Esophagus muscularis mucosa (tissue), 4 donors: ENCODE measurements at regions not wholly inside any gene's neighbourhood (a gene's known extent, or its start where the extent isn't known, plus 50 kb on each side); places are given as distances from the start of the nearest gene placed in this dataset.
A peak's percentile ranks its signal among the peaks of the same experiment; 100 is the strongest.

Source experiments
- DNase-seq: peaks from one replicate; pipeline ENCODE4 v3.0.0-alpha.2; 2017; ENCODE audit errors: extremely low spot score
- H3K27ac ChIP-seq, 4 donors: fragments of 200-600 bp; sonication (generic); replicated peaks in 1 of 4; 1 replicate in 3 of 4; 2 replicates in 1 of 4; pipeline ENCODE4 v1.5.1; 2016 to 2019; ENCODE audit warnings: mild to moderate bottlenecking in 1 of 4
- H3K27me3 ChIP-seq, 4 donors: fragments of 200-600 bp; sonication (generic); one replicate each; pipeline versions ENCODE4 v1.5.1 to v1.6.0; 2016 to 2019
- H3K36me3 ChIP-seq, 4 donors: fragments of 200-600 bp; sonication (generic); one replicate each; pipeline ENCODE4 v1.5.1; 2016 to 2019
- H3K4me1 ChIP-seq, 4 donors: fragments of 200-600 bp; sonication (generic); one replicate each; pipeline ENCODE4 v1.5.1; 2016 to 2019
- H3K4me3 ChIP-seq, 4 donors: fragments of 200-600 bp; sonication (generic); 1 replicate in 2 of 4; 2 replicates in 2 of 4; pipeline ENCODE4 v1.5.1; 2016 to 2019; ENCODE audit warnings: mild to moderate bottlenecking in 4 of 4, moderate library complexity in 1 of 4
- H3K9me3 ChIP-seq, 4 donors: fragments of 200-600 bp; sonication (generic); 1 replicate in 3 of 4; 2 replicates in 1 of 4; pipeline ENCODE4 v1.5.1; 2016 to 2019
- CTCF ChIP-seq, 3 experiments: fragments of 200-600 bp in 2 of 3; fragments of 450-650 bp in 1 of 3; sonication (generic) in 2 of 3; IDR thresholded peaks; one replicate each; pipeline ENCODE4 v1.5.1; 2017 to 2019; ENCODE audit warnings: antibody characterized with exemption in 3 of 3, mild to moderate bottlenecking in 2 of 3, moderate library complexity in 1 of 3
- EP300 ChIP-seq: sonication (generic); formaldehyde crosslinking; IDR thresholded peaks from one replicate; pipeline ENCODE4 v1.6.1; 2017; ENCODE audit warnings: antibody characterized with exemption
- POLR2A ChIP-seq: fragments of 450-650 bp; IDR thresholded peaks from one replicate; pipeline ENCODE4 v1.6.1; 2017; ENCODE audit warnings: antibody characterized with exemption, moderate library complexity, mild to moderate bottlenecking, low read depth
- POLR2AphosphoS5 ChIP-seq, 2 donors: sonication (generic); formaldehyde crosslinking; IDR thresholded peaks; one replicate each; pipeline ENCODE4 v1.6.1; 2017; ENCODE audit warnings: antibody characterized with exemption in 2 of 2
- WGBS: methylation state at CpG from one replicate; pipeline ENCODE4 v1.1.5; 2018; 5-methylcytosine and 5-hydroxymethylcytosine counted together
- intact Hi-C: fragments of 100-400 bp; cut with DNase I; formaldehyde crosslinking; loops from one replicate; pipeline ENCODE4 v1.15.1; 2023

- DNase-seq = peak; percentile 31
- intact Hi-C loops = loop anchor here (2.0 to 5.0 kb wide), 2 partner anchors 64 to 259 kb away; no protein-coding TSS in a partner anchor
- TF ChIP-seq EP300 = no peak
- no peaks in the 10 kb centered on the region for H3K36me3 ChIP-seq
- H3K4me1 ChIP-seq = no peaks in the 10 kb centered on the region
- no peak overlapping the region for H3K27ac ChIP-seq
- H3K27me3 ChIP-seq = no peaks in the 10 kb centered on the region
- 82% methylated on average over 4 of the region's 4 CpGs for WGBS
- no peaks in the 10 kb centered on the region for H3K9me3 ChIP-seq
- H3K4me3 ChIP-seq = no peak overlapping the region
Observed at GRCh38 chr9:4381744-4382143, 81.9 kb upstream of the GLIS3 start.

- 93% methylated on average over 2 of the region's 2 CpGs for WGBS
- TF ChIP-seq CTCF (IDR thresholded peaks at IDR 0.05) (no peak), EP300 (no peak), POLR2AphosphoS5 (IDR thresholded peaks at IDR 0.05) (no peak), POLR2A (no peak)
Observed at GRCh38 chr9:4380406-4380805, 80.5 kb upstream of the GLIS3 start.

GRCh38 chr9:4375424-4376200 is 75.7 kb upstream of the GLIS3 start:
- 45% methylated on average over 7 of the region's 7 CpGs for WGBS
- Histone ChIP-seq H3K4me1 (no peaks in the 10 kb centered on the region), H3K27ac (no peak overlapping the region), H3K4me3 (no peak overlapping the region), H3K9me3 (no peaks in the 10 kb centered on the region), H3K27me3 (no peaks in the 10 kb centered on the region), H3K36me3 (no peaks in the 10 kb centered on the region)
- peak; percentile 53 for DNase-seq
- TF ChIP-seq POLR2A = no peak
- TF ChIP-seq CTCF (IDR thresholded peaks at IDR 0.05) = peak; percentile 42 to 45 (median 43)
- intact Hi-C loops = no loop called here

More at GRCh38 chr9:4380406-4380805, 80.5 kb upstream of the GLIS3 start:
- Histone ChIP-seq H3K4me3 (no peak overlapping the region), H3K36me3 (no peaks in the 10 kb centered on the region), H3K27ac (no peak overlapping the region), H3K9me3 (no peaks in the 10 kb centered on the region), H3K4me1 (no peaks in the 10 kb centered on the region), H3K27me3 (no peaks in the 10 kb centered on the region)
- intact Hi-C loops = loop anchor here (5.0 kb wide), 1 partner anchor 63 kb away; no protein-coding TSS in a partner anchor
- peak; percentile 70 for DNase-seq

- Histone ChIP-seq H3K9me3 (no peaks in the 10 kb centered on the region), H3K27me3 (no peaks in the 10 kb centered on the region), H3K27ac (no peak overlapping the region), H3K4me3 (no peak overlapping the region), H3K4me1 (no peaks in the 10 kb centered on the region), H3K36me3 (no peaks in the 10 kb centered on the region)
- 55% methylated on average over 5 of the region's 5 CpGs for WGBS
- intact Hi-C loops = no loop called here
- TF ChIP-seq POLR2A = no peak
- TF ChIP-seq POLR2AphosphoS5 (IDR thresholded peaks at IDR 0.05) = no peak
- TF ChIP-seq CTCF (IDR thresholded peaks at IDR 0.05) = no peak
- no peak for TF ChIP-seq EP300
- peak; percentile 90 for DNase-seq
Observed at GRCh38 chr9:4371108-4371507, 71.2 kb upstream of the GLIS3 start.

- Histone ChIP-seq H3K27me3 (no peaks in the 10 kb centered on the region), H3K9me3 (no peaks in the 10 kb centered on the region), H3K36me3 (no peaks in the 10 kb centered on the region), H3K4me1 (no peaks in the 10 kb centered on the region), H3K4me3 (no peak overlapping the region), H3K27ac (no peak overlapping the region)
- 98% methylated on average over 3 of the region's 3 CpGs for WGBS
- TF ChIP-seq CTCF (IDR thresholded peaks at IDR 0.05) (no peak), POLR2A (no peak), POLR2AphosphoS5 (IDR thresholded peaks at IDR 0.05) (no peak)
- intact Hi-C loops = no loop called here
- DNase-seq = no peak
Observed at GRCh38 chr9:4370501-4370900, 70.6 kb upstream of the GLIS3 start.
